GM20431 (cell line): ENCODE measurements at regions not wholly inside any gene's neighbourhood (a gene's known extent, or its start where the extent isn't known, plus 50 kb on each side); places are given as distances from the start of the nearest gene placed in this dataset.

Experiments
- in situ Hi-C: fragments of 300-500 bp; cut with MseI, MboI; formaldehyde crosslinking; loops from one replicate; pipeline ENCODE4 v1.15.0; 2020; ENCODE audit warnings: low sequenced_read_pairs; ENCODE audit not compliant: unreplicated experiment

DNA sequence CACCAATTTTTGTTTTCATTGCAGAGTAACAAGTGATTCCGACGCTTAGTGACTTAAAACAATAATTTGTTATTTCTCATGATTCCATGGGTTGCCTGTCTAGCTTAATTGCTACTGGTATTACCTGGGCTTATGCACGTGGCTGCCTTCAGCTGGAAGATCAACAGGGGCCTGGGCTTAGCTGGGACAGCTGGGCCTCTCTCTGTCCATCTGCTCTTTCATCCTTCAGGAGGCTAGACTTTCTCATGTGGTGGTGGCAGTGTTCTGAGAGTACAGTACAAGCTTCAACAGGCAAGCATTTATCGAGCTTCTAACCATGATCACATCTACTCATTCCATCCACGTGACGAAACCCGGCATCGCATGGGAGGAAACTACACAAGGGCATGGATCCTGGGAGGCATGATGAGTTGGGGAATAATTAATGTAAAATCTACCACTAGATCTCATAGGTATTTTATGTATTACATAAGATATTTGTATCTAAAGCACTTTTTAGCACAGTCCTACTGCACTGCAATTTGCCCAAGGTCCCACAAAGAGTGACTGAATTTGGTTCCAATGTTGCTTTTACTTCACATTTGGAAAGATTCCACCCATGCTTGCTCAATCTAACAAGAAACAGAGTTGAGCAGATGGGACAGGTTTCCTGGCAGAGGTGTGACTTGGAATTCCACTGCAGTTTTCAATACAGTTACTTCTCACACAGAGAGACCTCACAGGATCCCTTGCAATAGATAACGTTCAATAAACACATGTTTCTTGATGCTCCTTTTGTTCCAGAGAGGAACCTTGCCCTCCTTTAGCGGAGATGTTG is 153.1 kb upstream of the FRMD6 start:
- in situ Hi-C loops: no loop called here

DNA sequence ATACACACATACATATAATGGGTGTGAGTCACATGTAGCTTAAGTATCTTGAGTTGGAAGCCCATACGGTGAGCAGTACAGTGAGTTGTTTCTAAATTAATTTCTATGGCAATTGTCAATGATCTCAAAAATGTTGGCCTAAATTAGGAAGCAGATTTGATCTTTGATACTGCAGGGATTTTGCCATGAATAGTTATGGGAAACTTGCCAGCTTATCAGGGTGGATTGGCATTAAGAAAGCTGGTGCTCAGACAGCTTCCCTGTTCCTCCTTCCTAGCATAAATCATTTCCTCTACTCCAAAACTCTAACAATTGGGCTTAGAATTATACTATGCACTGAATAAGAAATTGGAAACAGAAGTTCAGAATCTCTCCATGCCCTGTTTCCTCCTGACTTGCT is 150.9 kb upstream of the FRMD6 start:
- in situ Hi-C loops: no loop called here

DNA sequence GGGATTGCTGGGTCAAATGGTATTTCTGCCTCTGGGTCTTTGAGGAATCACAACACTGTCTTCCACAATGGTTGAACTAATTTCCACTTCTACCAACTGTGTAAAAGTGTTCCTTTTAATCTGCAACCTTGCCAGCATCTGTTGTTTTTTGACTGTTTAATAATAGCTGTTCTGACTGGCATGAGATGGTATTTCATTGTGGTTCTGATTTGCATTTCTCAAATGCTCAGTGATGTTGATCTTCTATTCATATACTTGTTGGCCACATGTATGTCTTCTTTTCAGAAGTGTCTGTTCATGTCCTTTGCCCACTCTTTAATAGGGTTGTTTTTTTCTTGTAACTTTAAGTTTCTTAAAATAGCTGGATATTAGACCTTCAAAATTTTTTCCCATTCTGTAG is 150.0 kb upstream of the FRMD6 start:
- in situ Hi-C loops: no loop called here

DNA sequence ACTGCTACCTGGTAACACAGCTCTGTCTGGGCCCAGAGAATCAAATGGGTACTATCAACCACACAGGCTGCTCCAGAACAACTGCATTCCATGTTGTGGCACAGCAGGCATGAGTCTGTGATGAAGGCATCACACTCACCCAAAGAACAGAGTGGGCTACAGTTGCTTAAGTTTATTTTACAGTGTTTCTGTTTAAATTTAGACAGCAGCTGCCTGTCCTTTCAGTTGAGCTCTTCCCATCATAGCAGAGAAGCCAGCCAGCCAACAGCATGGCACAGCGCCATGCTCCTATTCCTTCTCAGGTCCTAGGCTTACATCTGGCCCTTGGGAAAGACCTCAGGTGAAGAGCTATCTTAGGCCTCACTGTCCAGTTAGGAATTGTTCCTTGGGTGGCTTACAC is 147.0 kb upstream of the FRMD6 start:
- in situ Hi-C loops: no loop called here

DNA sequence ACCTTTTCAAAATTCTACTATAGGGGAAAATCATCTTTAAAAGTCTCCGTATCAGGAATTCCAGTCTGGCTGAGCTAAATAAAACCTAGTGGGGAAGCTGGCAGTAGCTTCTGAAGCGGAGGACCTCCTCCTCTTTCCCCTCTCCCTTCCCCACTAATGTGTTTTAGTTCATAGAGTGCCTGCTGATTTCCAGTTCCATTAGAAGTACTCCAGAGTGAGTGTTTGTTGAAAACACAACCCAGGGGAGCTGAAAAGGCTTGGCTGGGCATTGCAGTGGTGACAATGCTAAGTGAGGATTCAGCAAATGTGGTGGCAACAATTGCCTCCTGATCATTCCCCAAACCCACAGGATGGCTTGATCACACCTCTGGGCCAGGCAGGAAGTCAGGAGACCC is 144.2 kb upstream of the FRMD6 start:
- in situ Hi-C loops: no loop called here

DNA sequence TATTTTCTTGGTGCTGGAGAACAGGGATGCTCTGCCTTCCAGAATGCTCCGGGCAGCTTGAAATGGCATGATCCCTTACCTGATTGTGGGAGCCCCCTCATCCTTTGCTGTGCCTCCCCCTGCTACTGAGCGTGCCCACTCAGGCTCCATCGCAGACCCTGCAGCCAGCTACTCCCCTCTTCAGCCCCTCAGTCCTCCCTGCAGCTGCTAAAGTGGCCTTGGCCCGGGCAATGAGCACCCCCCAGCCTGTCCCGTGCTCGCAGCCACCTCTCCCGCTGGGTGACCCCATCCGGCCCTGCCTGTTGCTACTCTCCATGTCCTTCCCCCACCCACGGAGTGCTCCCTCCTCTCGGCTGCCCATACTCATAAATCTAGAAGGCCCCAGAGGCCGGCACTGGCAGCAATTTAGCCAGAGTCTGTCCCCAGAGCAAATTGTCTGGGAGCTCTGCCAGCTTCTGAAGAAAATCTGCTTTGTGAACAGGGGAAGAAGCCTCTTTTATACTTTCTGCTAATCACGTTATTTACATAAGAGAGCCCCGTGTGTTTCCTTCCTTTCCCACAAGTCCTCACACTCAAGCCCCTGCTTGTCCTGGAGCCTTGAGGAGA is 143.7 kb upstream of the FRMD6 start:
- in situ Hi-C loops: no loop called here

DNA sequence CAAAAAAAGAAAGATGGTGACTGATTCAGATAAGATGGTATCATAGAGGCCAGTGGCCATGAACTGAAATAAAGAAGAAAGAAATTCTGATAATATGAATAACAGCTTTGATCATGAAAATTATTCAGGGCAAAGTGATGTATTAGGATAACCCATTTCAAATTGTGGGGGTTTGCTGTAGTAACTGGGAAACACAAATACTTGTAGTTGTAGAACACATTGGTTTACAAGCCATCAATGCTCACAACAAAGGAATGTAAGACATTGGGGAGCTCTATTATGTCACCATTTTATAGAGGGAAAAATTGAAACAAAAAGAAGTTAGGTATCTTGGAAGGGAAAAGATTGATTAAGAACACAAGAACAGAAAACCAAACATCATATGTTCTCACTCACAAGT is 140.4 kb upstream of the FRMD6 start:
- in situ Hi-C loops: no loop called here

DNA sequence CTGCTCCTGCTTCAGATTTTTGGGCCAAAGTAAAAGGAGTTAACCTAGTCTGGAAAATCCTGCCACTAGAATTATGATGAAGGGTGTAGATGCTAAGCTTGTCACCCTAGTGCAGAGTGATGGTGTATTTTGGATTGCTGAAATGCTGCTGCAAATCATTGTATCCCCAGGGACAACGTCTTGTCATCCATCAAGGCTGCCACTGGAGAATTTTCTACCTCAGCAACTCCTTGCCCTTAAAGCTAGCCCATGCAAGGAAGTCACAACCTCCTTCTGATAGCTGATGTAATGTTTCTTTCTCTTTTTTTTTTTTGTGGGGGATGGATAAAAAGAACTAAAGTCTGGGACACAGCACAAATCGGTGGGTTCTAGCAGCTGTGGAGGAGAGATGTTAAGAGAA is 139.4 kb upstream of the FRMD6 start:
- in situ Hi-C loops: no loop called here

DNA sequence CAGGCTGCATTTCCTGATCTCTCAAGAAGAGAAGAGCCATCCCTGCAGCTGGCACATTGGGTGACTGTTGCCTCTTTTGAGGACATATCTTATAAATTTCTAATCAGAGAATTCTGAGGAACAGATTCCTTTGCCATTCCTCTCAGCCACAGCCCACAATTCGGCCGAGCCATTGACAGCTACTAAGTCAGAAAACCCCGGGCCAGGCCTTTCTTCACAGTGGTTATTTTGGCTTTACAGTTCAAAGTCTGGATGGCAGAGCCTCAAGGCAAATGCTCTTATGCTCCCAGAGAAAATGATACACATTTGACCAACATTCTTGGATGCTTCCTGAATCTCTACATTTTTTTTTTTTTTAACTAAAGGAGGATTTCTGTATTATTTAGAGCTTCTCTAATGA is 138.4 kb upstream of the FRMD6 start:
- in situ Hi-C loops: no loop called here

DNA sequence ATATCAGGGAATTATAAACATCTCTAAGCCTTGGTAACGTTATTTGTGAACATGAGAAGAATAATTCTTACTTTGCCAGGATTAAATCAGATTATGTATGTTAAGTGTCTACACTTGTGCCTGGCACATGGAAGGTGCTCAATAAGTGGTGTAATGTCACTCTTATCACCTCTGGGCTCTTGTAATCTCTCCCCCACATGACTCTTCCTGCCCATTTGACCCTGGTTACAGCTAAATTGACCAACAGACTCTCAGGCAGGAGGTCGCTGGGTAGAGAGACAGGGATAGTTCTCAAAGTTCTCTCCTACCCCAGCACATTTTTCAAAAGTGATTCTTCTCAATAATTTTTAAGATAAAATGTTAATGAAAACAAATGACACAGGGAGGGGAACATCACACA is 137.8 kb upstream of the FRMD6 start:
- in situ Hi-C loops: no loop called here

DNA sequence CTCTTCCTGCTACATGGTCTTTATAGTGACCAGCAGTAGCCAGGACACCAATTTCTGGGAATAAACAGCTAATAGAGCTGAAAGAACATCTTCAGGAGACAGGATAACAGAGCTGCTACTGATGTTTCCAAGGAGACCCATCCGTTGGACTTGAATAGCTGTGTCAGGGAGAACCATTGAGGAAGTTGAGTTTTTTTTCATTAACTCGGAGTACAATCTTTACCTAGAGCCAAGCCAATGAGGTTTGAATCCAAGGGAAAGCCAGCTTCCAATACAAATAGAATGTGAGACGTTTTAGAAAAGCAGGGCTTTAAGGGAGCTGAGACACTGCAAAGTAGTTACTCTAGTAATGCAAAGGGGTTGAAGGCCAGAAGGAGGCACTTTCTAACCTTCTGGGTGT is 136.1 kb upstream of the FRMD6 start:
- in situ Hi-C loops: no loop called here

DNA sequence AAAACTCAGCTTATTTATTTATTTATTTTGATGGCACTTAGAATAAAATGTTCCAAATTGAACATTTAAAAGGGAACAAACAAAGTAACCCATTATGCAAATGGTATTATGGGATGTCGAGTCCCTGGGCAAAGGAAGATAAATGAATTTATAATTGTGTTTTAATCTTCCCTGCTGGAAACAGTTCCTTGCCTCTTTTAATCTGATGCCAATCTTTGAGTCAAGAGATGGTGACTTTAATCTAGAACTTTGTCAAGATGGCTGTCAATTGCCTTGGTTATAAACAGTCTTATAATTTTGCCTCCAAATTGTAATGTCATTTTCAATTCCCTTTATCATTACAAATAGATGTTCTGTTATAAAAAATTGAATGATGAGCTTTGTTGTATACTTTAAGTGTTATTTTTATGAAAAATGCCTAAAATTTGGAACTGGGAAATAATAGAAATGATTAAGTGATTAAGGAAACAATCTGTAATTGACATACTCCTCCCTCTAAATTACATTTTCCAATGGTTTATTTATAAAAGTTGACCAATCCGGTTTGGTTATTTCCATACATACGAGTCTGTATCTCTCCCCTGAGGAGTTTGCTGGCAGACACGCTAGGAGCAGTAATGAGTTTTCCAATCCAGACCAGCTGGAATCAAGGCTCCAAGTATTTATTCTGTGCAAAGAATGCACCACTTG is 134.9 kb upstream of the FRMD6 start:
- in situ Hi-C loops: no loop called here

DNA sequence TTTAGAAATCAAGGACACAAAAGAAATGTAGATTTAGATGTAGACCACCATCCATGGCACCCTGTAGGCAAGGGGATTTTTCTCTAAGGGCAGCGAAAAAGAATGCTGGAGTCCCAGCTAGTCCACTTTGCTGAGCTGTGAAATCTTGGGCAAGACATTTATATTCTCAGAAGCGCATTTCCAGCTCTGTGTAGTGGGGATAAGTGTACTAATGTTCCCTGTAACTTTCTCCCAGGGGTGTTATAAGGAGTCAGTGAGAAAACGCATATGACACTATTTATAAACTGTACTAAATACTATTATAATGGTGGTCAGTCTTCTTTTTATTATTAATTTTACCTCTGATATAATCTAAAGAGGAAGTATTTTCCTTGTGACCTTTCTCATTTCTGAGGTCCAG is 133.4 kb upstream of the FRMD6 start:
- in situ Hi-C loops: no loop called here

DNA sequence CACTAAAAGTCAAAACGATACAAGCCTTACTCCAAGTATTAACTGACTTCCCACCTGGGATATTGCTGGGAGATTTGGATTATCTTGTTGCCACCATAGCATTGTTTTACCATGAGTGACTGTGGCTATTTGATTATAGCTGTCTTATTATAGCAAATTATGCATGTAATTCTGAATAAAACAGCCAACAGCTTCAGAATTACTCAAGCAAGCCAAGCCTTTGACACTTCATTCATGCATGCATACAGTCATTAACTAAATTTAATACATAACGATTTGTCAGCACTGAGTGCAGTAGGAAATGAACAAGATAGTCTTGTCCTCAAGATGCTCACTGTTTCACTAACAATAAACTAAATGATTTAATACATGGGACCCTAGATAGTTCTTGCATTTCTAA is 133.0 kb upstream of the FRMD6 start:
- in situ Hi-C loops: no loop called here

DNA sequence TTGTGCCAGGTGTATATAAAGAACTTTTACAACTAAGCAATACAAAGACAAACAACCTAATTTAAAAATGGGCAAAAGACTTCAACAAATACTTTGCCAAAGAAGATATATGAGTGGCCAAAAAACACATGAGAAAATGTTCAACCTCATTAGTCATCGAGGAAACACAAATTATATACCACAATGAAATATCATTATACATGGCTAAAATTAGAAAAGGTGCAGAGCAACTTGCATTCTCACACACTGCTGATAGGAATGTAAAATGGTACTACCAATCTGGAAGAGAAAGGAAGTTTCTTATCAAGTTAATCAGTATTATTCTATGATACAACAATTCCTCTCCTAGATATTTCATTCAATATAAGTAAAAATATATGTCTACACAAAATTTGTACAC is 131.6 kb upstream of the FRMD6 start:
- in situ Hi-C loops: no loop called here

DNA sequence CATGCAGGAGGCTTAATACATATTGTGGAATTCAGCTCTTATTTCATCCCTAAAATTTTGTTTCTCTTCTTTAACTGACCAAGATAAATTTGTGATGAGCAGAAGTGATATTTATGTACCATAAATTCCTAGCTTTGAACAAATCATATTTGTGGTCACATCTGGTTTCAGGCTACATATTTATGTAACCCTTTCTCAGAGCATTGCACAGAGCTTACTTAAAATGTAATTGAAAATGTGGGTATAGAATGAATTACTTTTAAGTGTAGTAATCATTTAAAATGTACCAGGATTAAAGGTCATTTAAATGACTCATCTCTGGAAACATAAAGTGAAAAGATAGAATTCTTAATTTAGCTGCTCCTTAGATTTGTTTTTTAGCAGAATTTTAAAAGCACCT is 129.9 kb upstream of the FRMD6 start:
- in situ Hi-C loops: no loop called here

DNA sequence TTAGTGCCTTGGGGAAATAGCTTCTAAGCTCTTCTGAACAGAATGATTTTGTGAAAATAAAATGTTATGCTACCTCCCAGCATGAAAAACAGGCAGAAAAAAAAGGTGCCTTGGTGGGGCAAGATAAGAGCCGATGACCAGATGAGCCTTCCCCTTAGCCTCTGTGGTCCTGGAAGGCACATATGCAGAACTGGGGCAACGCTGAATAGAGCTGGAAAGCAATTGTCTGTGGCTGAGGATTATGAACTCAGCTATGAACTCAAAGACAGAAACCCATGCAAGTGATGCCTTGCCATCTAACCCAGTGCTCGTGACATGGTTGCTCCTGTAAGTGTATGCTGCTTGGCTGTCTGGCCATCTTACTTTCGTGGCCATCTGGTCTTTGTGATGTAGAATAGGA is 128.5 kb upstream of the FRMD6 start:
- in situ Hi-C loops: no loop called here

DNA sequence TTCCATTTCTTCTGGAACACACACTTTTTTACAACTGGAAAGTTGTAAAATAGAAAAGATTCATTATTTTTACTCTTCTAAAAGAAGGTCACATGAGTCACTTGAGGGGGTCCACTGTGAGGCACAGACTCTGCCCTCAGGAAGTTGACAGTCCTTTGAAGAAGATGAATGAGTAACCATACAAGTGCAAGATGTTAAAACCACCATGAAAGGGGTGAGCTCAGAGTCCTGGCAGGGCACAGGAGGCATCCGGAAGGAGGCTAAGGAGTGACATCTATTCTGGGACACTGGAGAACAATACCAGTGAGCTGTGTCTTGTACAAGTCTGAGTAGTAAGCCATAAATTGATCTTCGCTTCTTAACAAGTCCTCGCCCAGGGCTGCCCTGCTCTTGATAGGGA is 126.0 kb upstream of the FRMD6 start:
- in situ Hi-C loops: no loop called here

DNA sequence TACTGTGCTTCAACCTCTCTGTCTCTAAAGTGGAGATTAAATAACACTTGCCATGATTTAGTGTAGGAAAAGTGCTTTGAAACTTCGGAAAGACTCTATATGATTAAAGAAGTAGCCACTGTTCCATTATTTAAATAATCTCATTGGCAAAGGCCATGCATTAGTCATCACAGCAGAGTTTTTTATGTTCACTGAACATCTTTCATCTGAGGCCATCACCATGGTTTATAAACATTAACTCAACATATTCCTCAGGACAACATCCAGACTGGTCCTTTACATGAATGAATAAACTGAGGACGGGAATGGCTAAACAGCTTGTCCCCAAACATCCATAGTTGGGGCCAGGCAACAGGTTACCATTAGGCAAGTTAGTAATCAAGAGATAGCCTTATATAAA is 124.6 kb upstream of the FRMD6 start:
- in situ Hi-C loops: no loop called here

DNA sequence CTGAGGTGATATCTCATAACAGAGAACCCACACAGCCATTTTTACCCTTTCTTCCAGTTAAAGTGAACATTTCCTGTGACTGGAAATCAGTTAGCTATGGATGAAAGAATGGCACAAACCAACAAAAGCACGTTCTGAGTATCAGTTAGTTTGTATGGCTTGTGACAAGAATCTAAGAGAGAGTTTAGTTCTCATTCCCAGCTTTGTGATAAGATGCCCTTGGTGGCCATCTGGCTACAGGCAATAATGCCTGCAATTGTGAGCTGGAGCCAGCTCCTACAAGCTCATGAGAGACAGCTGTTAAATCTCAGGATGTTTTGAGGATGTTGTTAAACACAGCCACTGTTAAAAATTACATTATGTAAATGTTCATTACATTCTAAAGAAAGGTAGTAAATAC is 122.0 kb upstream of the FRMD6 start:
- in situ Hi-C loops: no loop called here

DNA sequence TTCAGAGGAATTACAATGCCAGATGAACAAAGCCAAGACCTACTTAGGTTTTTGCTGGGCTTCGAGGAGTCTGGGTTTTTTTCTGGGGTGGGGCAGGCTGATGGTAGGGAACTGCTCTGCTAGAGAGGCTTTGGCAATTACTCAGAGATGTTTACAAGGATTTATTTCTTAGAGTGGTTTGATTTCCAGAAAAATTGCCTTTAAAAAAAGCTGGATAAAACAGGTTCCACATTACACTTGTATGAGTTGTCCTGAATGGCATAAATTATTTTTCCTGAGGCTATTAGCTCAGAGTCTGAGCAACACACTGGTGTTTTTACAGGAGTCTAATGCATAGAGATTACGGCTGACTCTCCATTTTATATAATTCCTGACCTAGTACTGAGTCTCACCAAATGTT is 118.5 kb upstream of the FRMD6 start:
- in situ Hi-C loops: no loop called here
